ENCODE measurements at regions not wholly inside any gene's neighbourhood (a gene's known extent, or its start where the extent isn't known, plus 50 kb on each side); places are given as distances from the start of the nearest gene placed in this dataset.

DNA sequence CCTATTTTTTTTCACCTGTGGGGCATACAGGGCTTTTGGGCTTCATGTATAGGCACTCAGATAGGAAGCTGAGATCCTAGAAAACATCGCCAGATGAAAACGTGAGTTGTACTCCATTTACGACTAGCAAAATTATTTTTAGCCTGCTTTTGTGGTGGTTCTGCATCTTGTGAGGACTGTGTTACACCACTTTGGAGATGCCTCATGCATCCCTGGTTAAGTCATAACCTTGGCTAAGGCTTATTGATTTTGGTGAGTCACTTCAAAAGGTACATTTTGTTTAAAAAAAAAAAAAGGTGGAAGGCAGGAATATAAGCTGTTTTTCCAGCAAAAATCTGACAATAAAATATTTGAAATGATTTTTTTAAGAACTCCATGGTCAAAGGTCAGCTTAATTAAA, 101.8 kb upstream of the OLFM3 start:
- no peak overlapping the region for H3K27ac ChIP-seq (ENCODE audit: low read length)
- H3K4me3 ChIP-seq (ENCODE audit: low read depth in 2 of 2, low read length in 2 of 2), result no peak overlapping the region
- in situ Hi-C loops (cut with HindIII; ENCODE audit: low pct_unique_long_range_greater_than_20kb, low sequenced_read_pairs), result no loop called here
- ATAC-seq (no peak), DNase-seq (ENCODE audit: low read depth, low spot score) (no peak)
- BruUV-seq (replicated peaks), result no TSS peak
- no peaks in the 10 kb centered on the region for H3K27me3 ChIP-seq (ENCODE audit: control insufficient read depth, insufficient read depth, low read length)
- TF ChIP-seq, protein P1, sequence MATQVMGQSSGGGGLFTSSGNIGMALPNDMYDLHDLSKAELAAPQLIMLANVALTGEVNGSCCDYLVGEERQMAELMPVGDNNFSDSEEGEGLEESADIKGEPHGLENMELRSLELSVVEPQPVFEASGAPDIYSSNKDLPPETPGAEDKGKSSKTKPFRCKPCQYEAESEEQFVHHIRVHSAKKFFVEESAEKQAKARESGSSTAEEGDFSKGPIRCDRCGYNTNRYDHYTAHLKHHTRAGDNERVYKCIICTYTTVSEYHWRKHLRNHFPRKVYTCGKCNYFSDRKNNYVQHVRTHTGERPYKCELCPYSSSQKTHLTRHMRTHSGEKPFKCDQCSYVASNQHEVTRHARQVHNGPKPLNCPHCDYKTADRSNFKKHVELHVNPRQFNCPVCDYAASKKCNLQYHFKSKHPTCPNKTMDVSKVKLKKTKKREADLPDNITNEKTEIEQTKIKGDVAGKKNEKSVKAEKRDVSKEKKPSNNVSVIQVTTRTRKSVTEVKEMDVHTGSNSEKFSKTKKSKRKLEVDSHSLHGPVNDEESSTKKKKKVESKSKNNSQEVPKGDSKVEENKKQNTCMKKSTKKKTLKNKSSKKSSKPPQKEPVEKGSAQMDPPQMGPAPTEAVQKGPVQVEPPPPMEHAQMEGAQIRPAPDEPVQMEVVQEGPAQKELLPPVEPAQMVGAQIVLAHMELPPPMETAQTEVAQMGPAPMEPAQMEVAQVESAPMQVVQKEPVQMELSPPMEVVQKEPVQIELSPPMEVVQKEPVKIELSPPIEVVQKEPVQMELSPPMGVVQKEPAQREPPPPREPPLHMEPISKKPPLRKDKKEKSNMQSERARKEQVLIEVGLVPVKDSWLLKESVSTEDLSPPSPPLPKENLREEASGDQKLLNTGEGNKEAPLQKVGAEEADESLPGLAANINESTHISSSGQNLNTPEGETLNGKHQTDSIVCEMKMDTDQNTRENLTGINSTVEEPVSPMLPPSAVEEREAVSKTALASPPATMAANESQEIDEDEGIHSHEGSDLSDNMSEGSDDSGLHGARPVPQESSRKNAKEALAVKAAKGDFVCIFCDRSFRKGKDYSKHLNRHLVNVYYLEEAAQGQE (IDR thresholded peaks at IDR 0.05; ENCODE audit: insufficient read depth in 1 of 2, low read depth in 2 of 2, low read length in 1 of 2), result no peak
- TF ChIP-seq, protein P2, sequence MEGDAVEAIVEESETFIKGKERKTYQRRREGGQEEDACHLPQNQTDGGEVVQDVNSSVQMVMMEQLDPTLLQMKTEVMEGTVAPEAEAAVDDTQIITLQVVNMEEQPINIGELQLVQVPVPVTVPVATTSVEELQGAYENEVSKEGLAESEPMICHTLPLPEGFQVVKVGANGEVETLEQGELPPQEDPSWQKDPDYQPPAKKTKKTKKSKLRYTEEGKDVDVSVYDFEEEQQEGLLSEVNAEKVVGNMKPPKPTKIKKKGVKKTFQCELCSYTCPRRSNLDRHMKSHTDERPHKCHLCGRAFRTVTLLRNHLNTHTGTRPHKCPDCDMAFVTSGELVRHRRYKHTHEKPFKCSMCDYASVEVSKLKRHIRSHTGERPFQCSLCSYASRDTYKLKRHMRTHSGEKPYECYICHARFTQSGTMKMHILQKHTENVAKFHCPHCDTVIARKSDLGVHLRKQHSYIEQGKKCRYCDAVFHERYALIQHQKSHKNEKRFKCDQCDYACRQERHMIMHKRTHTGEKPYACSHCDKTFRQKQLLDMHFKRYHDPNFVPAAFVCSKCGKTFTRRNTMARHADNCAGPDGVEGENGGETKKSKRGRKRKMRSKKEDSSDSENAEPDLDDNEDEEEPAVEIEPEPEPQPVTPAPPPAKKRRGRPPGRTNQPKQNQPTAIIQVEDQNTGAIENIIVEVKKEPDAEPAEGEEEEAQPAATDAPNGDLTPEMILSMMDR (IDR thresholded peaks at IDR 0.05), result no peak
- TF ChIP-seq TCF7L2 (IDR thresholded peaks at IDR 0.05; ENCODE audit: low read depth, low read length) (no peak), SIN3A (IDR thresholded peaks at IDR 0.05; ENCODE audit: borderline replicate concordance, insufficient read depth, low read depth, low read length) (no peak), POLR2AphosphoS5 (IDR thresholded peaks at IDR 0.05; ENCODE audit: low read depth, low read length) (no peak)
- ChIA-PET POLR2A (no interaction called here), CTCF (no interaction called here)
- intact Hi-C loops (cut with micrococcal nuclease; ENCODE audit: unreplicated experiment), result no loop called here
- H3K36me3 ChIP-seq (ENCODE audit: control insufficient read depth, insufficient read depth, low read length), result no peaks in the 10 kb centered on the region
- no peaks in the 10 kb centered on the region for H3K9me3 ChIP-seq (ENCODE audit: control insufficient read depth, insufficient read depth, low read depth, low read length)
- no peaks in the 10 kb centered on the region for H3K4me1 ChIP-seq (ENCODE audit: control insufficient read depth, insufficient read depth, low read length)

DNA sequence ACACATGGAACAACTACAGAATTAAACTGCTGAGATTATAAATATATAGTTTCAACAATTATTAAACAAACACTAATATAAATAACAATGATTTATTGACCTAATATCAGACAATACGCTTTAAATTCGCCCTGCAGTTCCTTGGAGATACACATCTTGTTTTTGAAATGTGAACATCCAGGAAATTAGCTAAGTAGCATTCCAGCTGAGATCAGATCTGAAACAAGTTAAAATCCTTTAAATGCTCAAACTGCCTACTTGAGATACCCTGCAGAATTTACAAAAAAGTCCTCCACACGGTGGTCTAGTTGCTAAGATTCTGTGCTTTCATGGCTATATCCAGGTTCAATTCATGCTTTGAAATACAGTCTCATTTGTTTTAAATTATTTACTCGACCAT, 101.4 kb upstream of the OLFM3 start:
- Histone ChIP-seq H3K27ac (ENCODE audit: low read length) (no peak overlapping the region), H3K4me1 (ENCODE audit: control insufficient read depth, insufficient read depth, low read length) (no peaks in the 10 kb centered on the region), H3K4me3 (ENCODE audit: low read depth in 2 of 2, low read length in 2 of 2) (no peak overlapping the region), H3K36me3 (ENCODE audit: control insufficient read depth, insufficient read depth, low read length) (no peaks in the 10 kb centered on the region), H3K9me3 (ENCODE audit: control insufficient read depth, insufficient read depth, low read depth, low read length) (no peaks in the 10 kb centered on the region), H3K27me3 (ENCODE audit: control insufficient read depth, insufficient read depth, low read length) (no peaks in the 10 kb centered on the region)
- intact Hi-C loops (cut with micrococcal nuclease; ENCODE audit: unreplicated experiment), result no loop called here
- no peak for DNase-seq (ENCODE audit: low read depth, low spot score)
- ATAC-seq, result no peak
- TF ChIP-seq, protein P2 (IDR thresholded peaks at IDR 0.05), result no peak
- TF ChIP-seq POLR2AphosphoS5 (IDR thresholded peaks at IDR 0.05; ENCODE audit: low read depth, low read length) (no peak), SIN3A (IDR thresholded peaks at IDR 0.05; ENCODE audit: borderline replicate concordance, insufficient read depth, low read depth, low read length) (no peak)
- no TSS peak for BruUV-seq (replicated peaks)
- in situ Hi-C loops (cut with HindIII; ENCODE audit: low pct_unique_long_range_greater_than_20kb, low sequenced_read_pairs), result no loop called here
- POLR2A ChIA-PET, result no interaction called here
- CTCF ChIA-PET, result no interaction called here

DNA sequence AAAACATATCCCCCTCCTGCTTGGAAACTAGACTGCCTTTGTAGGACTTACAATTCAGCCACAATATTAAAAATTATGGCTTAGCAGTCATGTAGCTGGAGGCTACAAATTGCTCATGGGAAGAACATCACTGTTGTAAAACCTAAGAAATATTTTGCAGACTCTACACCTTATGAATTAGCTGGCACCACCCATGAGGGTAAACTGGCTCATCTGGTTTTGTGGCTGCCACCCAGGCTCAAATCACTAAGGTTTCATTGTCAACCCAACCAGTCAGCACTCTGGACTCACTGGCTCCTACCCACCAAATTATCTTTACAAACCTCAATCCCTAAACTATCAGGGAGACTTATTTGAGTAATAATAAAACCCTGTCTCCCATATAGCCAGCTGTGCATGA, 100.7 kb upstream of the OLFM3 start:
- Histone ChIP-seq H3K4me3 (ENCODE audit: low read depth in 2 of 2, low read length in 2 of 2) (no peak overlapping the region), H3K27ac (ENCODE audit: low read length) (no peak overlapping the region), H3K27me3 (ENCODE audit: control insufficient read depth, insufficient read depth, low read length) (no peaks in the 10 kb centered on the region), H3K4me1 (ENCODE audit: control insufficient read depth, insufficient read depth, low read length) (no peaks in the 10 kb centered on the region), H3K9me3 (ENCODE audit: control insufficient read depth, insufficient read depth, low read depth, low read length) (no peaks in the 10 kb centered on the region), H3K36me3 (ENCODE audit: control insufficient read depth, insufficient read depth, low read length) (no peaks in the 10 kb centered on the region)
- in situ Hi-C loops (cut with HindIII; ENCODE audit: low pct_unique_long_range_greater_than_20kb, low sequenced_read_pairs), result no loop called here
- POLR2A ChIA-PET, result no interaction called here
- BruUV-seq (replicated peaks), result no TSS peak
- intact Hi-C loops (cut with micrococcal nuclease; ENCODE audit: unreplicated experiment), result no loop called here
- DNase-seq (ENCODE audit: low read depth, low spot score), result no peak
- TF ChIP-seq SIN3A (IDR thresholded peaks at IDR 0.05; ENCODE audit: borderline replicate concordance, insufficient read depth, low read depth, low read length), result no peak
- TF ChIP-seq TCF7L2 (IDR thresholded peaks at IDR 0.05; ENCODE audit: low read depth, low read length), result no peak
- TF ChIP-seq, protein P2 (IDR thresholded peaks at IDR 0.05), result no peak
- TF ChIP-seq, protein P1 (IDR thresholded peaks at IDR 0.05; ENCODE audit: insufficient read depth in 1 of 2, low read depth in 2 of 2, low read length in 1 of 2), result no peak
- no peak for TF ChIP-seq POLR2AphosphoS5 (IDR thresholded peaks at IDR 0.05; ENCODE audit: low read depth, low read length)
- no peak for ATAC-seq
- CTCF ChIA-PET, result no interaction called here

Data from Panc1 (cell line).